Loucy (cell line): ENCODE measurements at regions not wholly inside any gene's neighbourhood (a gene's known extent, or its start where the extent isn't known, plus 50 kb on each side); places are given as distances from the start of the nearest gene placed in this dataset.

Experiments used
- H2AFZ ChIP-seq: fragments of 200-600 bp; sonication (generic); 2 replicates; pipeline ENCODE4 v1.6.0; 2016; ENCODE audit warnings: antibody characterized with exemption, mild to moderate bottlenecking, low read length, moderate library complexity
- H3F3A ChIP-seq: fragments of 200-600 bp; 2 replicates; pipeline ENCODE4 v1.6.0; 2016; ENCODE audit warnings: antibody characterized with exemption, low read depth, mild to moderate bottlenecking
- H3K27me3 ChIP-seq: fragments of 200-600 bp; sonication (generic); 2 replicates; pipeline ENCODE4 v1.6.1; 2014; ENCODE audit warnings: low read length, mild to moderate bottlenecking; ENCODE audit not compliant: insufficient read depth, poor library complexity, severe bottlenecking
- H3K36me3 ChIP-seq: fragments of 200-600 bp; sonication (generic); 2 replicates; pipeline ENCODE4 v1.6.1; 2016; ENCODE audit warnings: low read length; ENCODE audit not compliant: insufficient read depth
- H3K4me1 ChIP-seq: fragments of 200-600 bp; sonication (generic); 2 replicates; pipeline ENCODE4 v1.5.1; 2014; ENCODE audit warnings: low read length, mild to moderate bottlenecking; ENCODE audit not compliant: insufficient read depth, poor library complexity, severe bottlenecking
- H3K4me2 ChIP-seq: fragments of 200-600 bp; sonication (generic); 2 replicates; pipeline ENCODE4 v1.6.0; 2014; ENCODE audit warnings: antibody characterized with exemption, low read length, low read depth, mild to moderate bottlenecking; ENCODE audit not compliant: poor library complexity, severe bottlenecking
- H3K4me3 ChIP-seq: fragments of 200-600 bp; sonication (generic); 2 replicates; pipeline ENCODE4 v1.5.1; 2014; ENCODE audit warnings: low read length, mild to moderate bottlenecking, mixed read lengths; ENCODE audit not compliant: poor library complexity, severe bottlenecking
- H3K79me2 ChIP-seq: fragments of 200-600 bp; sonication (generic); 2 replicates; pipeline ENCODE4 v1.6.1; 2014; ENCODE audit warnings: low read length; ENCODE audit not compliant: insufficient read depth
- H3K9ac ChIP-seq: fragments of 200-600 bp; sonication (generic); 2 replicates; pipeline ENCODE4 v1.6.0; 2014; ENCODE audit warnings: mild to moderate bottlenecking, low read depth, low read length, moderate library complexity; ENCODE audit not compliant: poor library complexity, severe bottlenecking
- H3K9me2 ChIP-seq: fragments of 200-600 bp; sonication (generic); replicated peaks from 2 replicates; pipeline ENCODE4 v1.6.1; 2016; ENCODE audit warnings: low read depth, low read length, mixed read lengths
- H3K9me3 ChIP-seq: fragments of 200-600 bp; sonication (generic); 2 replicates; pipeline ENCODE4 v1.6.1; 2014; ENCODE audit warnings: mild to moderate bottlenecking, antibody characterized with exemption, low read length, low read depth; ENCODE audit not compliant: insufficient read depth
- H4K20me1 ChIP-seq: fragments of 200-600 bp; sonication (generic); 2 replicates; pipeline ENCODE4 v1.6.0; 2014; ENCODE audit warnings: antibody characterized with exemption, low read length, mild to moderate bottlenecking; ENCODE audit not compliant: insufficient read depth, poor library complexity, severe bottlenecking
- CTCF ChIP-seq: fragments of 200-600 bp; sonication (generic); conservative IDR thresholded peaks from 2 replicates; pipeline ENCODE4 v1.5.1; 2014; ENCODE audit warnings: mild to moderate bottlenecking, antibody characterized with exemption, low read length
- EZH2phosphoT487 ChIP-seq: fragments of 200-600 bp; IDR thresholded peaks from 2 replicates; pipeline ENCODE4 v1.6.1; 2018; ENCODE audit warnings: antibody characterized with exemption, mild to moderate bottlenecking, moderate library complexity, borderline replicate concordance

DNA sequence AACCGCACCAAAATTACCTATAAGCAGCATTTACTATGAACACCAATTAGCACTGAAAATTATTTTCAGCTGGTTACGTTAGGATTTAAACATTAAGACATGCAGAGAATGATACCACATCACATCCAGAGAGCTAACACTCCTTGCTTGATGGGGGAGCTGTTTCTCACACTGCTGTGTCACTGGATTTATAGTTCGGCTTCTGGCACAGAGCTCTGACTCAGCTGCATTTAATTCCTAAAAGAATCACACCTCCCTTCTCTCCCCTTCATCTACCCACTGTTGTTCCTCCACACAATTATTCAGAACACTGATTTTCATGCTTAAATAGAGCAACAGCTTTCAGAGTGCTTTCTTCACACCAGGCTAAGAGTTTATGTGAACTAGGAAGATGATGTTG is 82.6 kb upstream of the SV2C start:
- H3K4me2 ChIP-seq, result no peak overlapping the region
- no peak overlapping the region for H3K4me3 ChIP-seq
- no peaks in the 10 kb centered on the region for H4K20me1 ChIP-seq
- no peaks in the 10 kb centered on the region for H3K36me3 ChIP-seq
- no peak overlapping the region for H3K9ac ChIP-seq
- no peaks in the 10 kb centered on the region; the same call in 1 of the 2 replicates for H3K9me3 ChIP-seq
- no peaks in the 10 kb centered on the region for H3K9me2 ChIP-seq
- H3K79me2 ChIP-seq, result no peaks in the 10 kb centered on the region
- TF ChIP-seq CTCF (no peak), EZH2phosphoT487 (no peak)
- no peak overlapping the region for H2AFZ ChIP-seq
- no peaks in the 10 kb centered on the region for H3F3A ChIP-seq
- H3K27me3 ChIP-seq, result no peaks in the 10 kb centered on the region
- no peaks in the 10 kb centered on the region for H3K4me1 ChIP-seq

GRCh38 chr5:75993643-75994520 is 89.3 kb upstream of the SV2C start:
- no peaks in the 10 kb centered on the region for H3K27me3 ChIP-seq
- no peaks in the 10 kb centered on the region for H3K79me2 ChIP-seq
- H3F3A ChIP-seq, result no peaks in the 10 kb centered on the region
- no peak overlapping the region for H2AFZ ChIP-seq
- no peaks in the 10 kb centered on the region; the same call in 1 of the 2 replicates for H3K9me3 ChIP-seq
- H3K36me3 ChIP-seq, result no peaks in the 10 kb centered on the region
- H3K4me1 ChIP-seq, result no peaks in the 10 kb centered on the region
- H3K9me2 ChIP-seq, result 0 out of 2 replicates have a peak, but pooled peaks cover 4% of the 10 kb centered on the region
- TF ChIP-seq CTCF (no peak), EZH2phosphoT487 (no peak)
- no peak overlapping the region for H3K9ac ChIP-seq
- H4K20me1 ChIP-seq, result no peaks in the 10 kb centered on the region
- H3K4me3 ChIP-seq, result no peak overlapping the region
- H3K4me2 ChIP-seq, result no peak overlapping the region

DNA sequence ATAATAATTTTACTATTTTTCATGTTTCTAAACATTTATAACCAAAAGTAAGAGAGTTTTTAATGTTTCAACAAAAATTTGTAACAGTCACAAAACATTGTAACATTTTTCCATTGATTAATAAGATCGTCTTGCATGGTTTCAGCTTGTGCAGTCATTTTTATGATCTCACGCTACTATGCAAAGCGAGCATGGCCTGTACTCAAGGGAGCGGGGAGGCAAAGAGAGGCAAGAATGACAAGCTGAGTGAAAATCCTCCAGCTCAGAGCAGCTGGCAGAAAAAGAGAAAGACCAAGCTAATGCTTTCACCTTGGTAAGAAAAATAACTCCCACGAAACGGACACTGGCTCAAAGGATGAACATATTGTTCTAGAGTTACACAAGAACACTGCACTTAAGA is 90.0 kb upstream of the SV2C start:
- H2AFZ ChIP-seq, result no peak overlapping the region
- H3K4me2 ChIP-seq, result no peak overlapping the region
- H3K36me3 ChIP-seq, result no peaks in the 10 kb centered on the region
- no peaks in the 10 kb centered on the region for H3K27me3 ChIP-seq
- no peak overlapping the region for H3K4me3 ChIP-seq
- no peaks in the 10 kb centered on the region for H3K79me2 ChIP-seq
- no peaks in the 10 kb centered on the region for H3F3A ChIP-seq
- TF ChIP-seq EZH2phosphoT487, result no peak
- TF ChIP-seq CTCF, result no peak
- no peaks in the 10 kb centered on the region; the same call in 1 of the 2 replicates for H3K9me3 ChIP-seq
- H3K9me2 ChIP-seq, result 0 out of 2 replicates have a peak, but pooled peaks cover 4% of the 10 kb centered on the region
- no peaks in the 10 kb centered on the region for H3K4me1 ChIP-seq
- no peak overlapping the region for H3K9ac ChIP-seq
- no peaks in the 10 kb centered on the region for H4K20me1 ChIP-seq
